ENCODE measurements at regions not wholly inside any gene's neighbourhood (a gene's known extent, or its start where the extent isn't known, plus 50 kb on each side); places are given as distances from the start of the nearest gene placed in this dataset.

- TF ChIP-seq CTCF (IDR thresholded peaks at IDR 0.05; ENCODE audit: low read depth, low read length) (no peak), EZH2phosphoT487 (IDR thresholded peaks at IDR 0.05; ENCODE audit: low read depth) (no peak)
Measured at GRCh38 chr1:181990728-181991127, 70.8 kb downstream of the ZNF648 start.
